ENCODE measurements at regions not wholly inside any gene's neighbourhood (a gene's known extent, or its start where the extent isn't known, plus 50 kb on each side); places are given as distances from the start of the nearest gene placed in this dataset.

GRCh38 chr1:184156521-184157393 is 105.2 kb downstream of the TSEN15 start:
- Histone ChIP-seq H2BK120ac (ENCODE audit: low read depth, low read length, poor library complexity, severe bottlenecking) (no peak overlapping the region), H3K4ac (ENCODE audit: low read depth, low read length) (no peak overlapping the region), H3T11ph (ENCODE audit: low read length) (no peak overlapping the region), H3K79me2 (ENCODE audit: insufficient read depth, low read length) (no peaks in the 10 kb centered on the region), H3K9me3 (ENCODE audit: control insufficient read depth, low read depth, low read length) (no peaks in the 10 kb centered on the region), H3K14ac (ENCODE audit: insufficient read depth, low read length) (no peak overlapping the region), H4K5ac (ENCODE audit: insufficient read length, low read depth, low read length) (no peak overlapping the region), H3K23ac (ENCODE audit: insufficient read length, low read depth, low read length) (no peak overlapping the region), H2AFZ (ENCODE audit: low read length) (no peak overlapping the region), H3K56ac (ENCODE audit: insufficient read length, low read depth, low read length) (no peak overlapping the region), H3K27ac (ENCODE audit: insufficient read length, low read depth, low read length) (no peak overlapping the region), H3K18ac (ENCODE audit: insufficient read length, low read depth, low read length) (no peak overlapping the region), H3K4me2 (ENCODE audit: insufficient read depth, insufficient read length, low read length) (no peak overlapping the region), H2BK20ac (ENCODE audit: low read depth, low read length, poor library complexity, severe bottlenecking) (no peak overlapping the region), H2BK15ac (ENCODE audit: low read depth, low read length) (no peak overlapping the region), H3K23me2 (ENCODE audit: insufficient read length, low read depth, low read length, poor library complexity, severe bottlenecking) (no peaks in the 10 kb centered on the region), H3K4me1 (ENCODE audit: insufficient read depth, low read length) (peaks cover 6% of the 10 kb centered on the region; the same call in 1 of the 2 replicates), H2BK12ac (ENCODE audit: insufficient read length, low read depth, low read length) (no peak overlapping the region), H4K20me1 (ENCODE audit: control insufficient read depth, insufficient read depth, insufficient read length) (no peaks in the 10 kb centered on the region), H3K27me3 (ENCODE audit: insufficient read depth, low read length) (no peaks in the 10 kb centered on the region), H2AK5ac (ENCODE audit: insufficient read length, low read length) (no peak overlapping the region), H3K79me1 (ENCODE audit: insufficient read depth, low read depth, low read length, poor library complexity, severe bottlenecking) (no peaks in the 10 kb centered on the region), H4K91ac (ENCODE audit: insufficient read length, low read depth, low read length) (no peak overlapping the region), H2BK5ac (ENCODE audit: insufficient read length, low read length) (no peak overlapping the region), H4K8ac (replicated peaks; ENCODE audit: insufficient read length, low read depth, low read length) (no peak overlapping the region), H3K9ac (ENCODE audit: extremely low read depth, insufficient read length, low read length) (no peak overlapping the region)
- WGBS (ENCODE audit: extremely low coverage, insufficient read length, low lambda C conversion rate) = no CpG with 5 or more reads among the region's 5 CpGs
- no peak overlapping the region for H3K4me3 Mint-ChIP-seq
- H3K4me1 Mint-ChIP-seq = peaks cover 28 to 36% of the 10 kb centered on the region in 2 experiments
- H3K36me3 Mint-ChIP-seq (ENCODE audit: insufficient read depth in 1 of 3, low read depth in 3 of 3) = no peaks in the 10 kb centered on the region
- TF ChIP-seq CTCF (conservative IDR thresholded peaks at IDR 0.05) = no peak
- peaks cover 4% of the 10 kb centered on the region for H3K27me3 Mint-ChIP-seq (ENCODE audit: low read depth)
- no peak overlapping the region for H3K27ac Mint-ChIP-seq
- H3K9me3 Mint-ChIP-seq = no peaks in the 10 kb centered on the region
- DNase-seq = no peak
